OCI-LY7 (cell line): ENCODE measurements at regions not wholly inside any gene's neighbourhood (a gene's known extent, or its start where the extent isn't known, plus 50 kb on each side); places are given as distances from the start of the nearest gene placed in this dataset.

Experiments used
- BruUV-seq: library from RNA; stranded (reverse); fragments of 400-500 nt; replicated peaks from 2 replicates; lab custom pipeline; 2021; lab: Mats Ljungman, UMichigan
- CTCF ChIA-PET: fragments of 300-600 bp; sonication (Branson Sonifier 250); formaldehyde crosslinking; loops from one replicate; lab custom pipeline; 2022; ENCODE audit warnings: antibody characterized with exemption; ENCODE audit not compliant: unreplicated experiment; lab: Charles Lee
- POLR2A ChIA-PET: fragments of 300-600 bp; sonication (Branson Sonifier 250); formaldehyde crosslinking; loops from one replicate; lab custom pipeline; 2022; ENCODE audit warnings: antibody characterized with exemption; lab: Charles Lee
- DNase-seq: peaks from one replicate; pipeline ENCODE4 v3.0.0-alpha.2; 2015; ENCODE audit warnings: low spot score
- H2AFZ ChIP-seq: fragments of 200-600 bp; sonication (generic), shearing (Covaris generic); 2 replicates; pipeline ENCODE4 v1.6.1; 2014; ENCODE audit warnings: mild to moderate bottlenecking, antibody characterized with exemption, low read length, moderate library complexity
- H3K27ac ChIP-seq: fragments of 200-600 bp; sonication (generic); 2 replicates; pipeline ENCODE4 v1.5.1; 2014; ENCODE audit warnings: mixed run types, low read depth, mild to moderate bottlenecking, moderate library complexity, low read length, inconsistent platforms; ENCODE audit not compliant: poor library complexity, severe bottlenecking
- H3K36me3 ChIP-seq: fragments of 200-600 bp; sonication (generic); 2 replicates; pipeline ENCODE4 v1.6.1; 2014; ENCODE audit warnings: mild to moderate bottlenecking, antibody characterized with exemption, low read length, moderate library complexity, mixed read lengths; ENCODE audit not compliant: insufficient read depth
- H3K4me1 ChIP-seq: fragments of 200-600 bp; sonication (generic); 2 replicates; pipeline ENCODE4 v1.5.1; 2014; ENCODE audit warnings: mild to moderate bottlenecking, low read length; ENCODE audit not compliant: insufficient read depth, poor library complexity, severe bottlenecking
- H3K4me2 ChIP-seq: fragments of 200-600 bp; sonication (generic); 2 replicates; pipeline ENCODE4 v1.6.1; 2014; ENCODE audit warnings: mild to moderate bottlenecking, low read length
- H3K4me3 ChIP-seq: fragments of 200-600 bp; sonication (generic); 2 replicates; pipeline ENCODE4 v1.5.1; 2014; ENCODE audit warnings: mild to moderate bottlenecking, low read depth, low read length; ENCODE audit not compliant: poor library complexity, severe bottlenecking
- H3K79me2 ChIP-seq: fragments of 200-600 bp; sonication (generic); 2 replicates; pipeline ENCODE4 v1.6.1; 2016; ENCODE audit warnings: low read depth, mild to moderate bottlenecking, low read length, moderate library complexity, mixed read lengths; ENCODE audit not compliant: insufficient read depth
- H3K9me2 ChIP-seq: fragments of 200-600 bp; sonication (generic); 2 replicates; pipeline ENCODE4 v1.6.1; 2016; ENCODE audit warnings: mild to moderate bottlenecking, low read length, mixed read lengths; ENCODE audit not compliant: insufficient read depth
- H3K9me3 ChIP-seq: fragments of 200-600 bp; sonication (generic); 2 replicates; pipeline ENCODE4 v1.6.1; 2014; ENCODE audit warnings: mild to moderate bottlenecking, mixed run types, low read length, mixed read lengths
- H4K20me1 ChIP-seq: fragments of 200-600 bp; sonication (generic); 2 replicates; pipeline ENCODE4 v1.6.1; 2014; ENCODE audit warnings: mild to moderate bottlenecking, antibody characterized with exemption, low read length, moderate library complexity, mixed read lengths; ENCODE audit not compliant: insufficient read depth
- EZH2phosphoT487 ChIP-seq: fragments of 200-600 bp; sonication (generic); IDR thresholded peaks from 2 replicates; pipeline ENCODE4 v1.6.1; 2018; ENCODE audit warnings: low read depth, borderline replicate concordance, mild to moderate bottlenecking, mixed run types, antibody characterized with exemption, low read length, moderate library complexity, mixed read lengths
- intact Hi-C: fragments of 100-400 bp; cut with micrococcal nuclease; formaldehyde crosslinking; loops from one replicate; pipeline ENCODE4 v1.10.0; 2022; ENCODE audit not compliant: unreplicated experiment
- TF ChIP-seq, protein P1 (sequence below): fragments of 200-600 bp; sonication (generic); conservative IDR thresholded peaks from 2 replicates; pipeline ENCODE4 v1.5.1; 2014; ENCODE audit warnings: mild to moderate bottlenecking, antibody characterized with exemption, low read length, moderate library complexity, mixed read lengths

DNA sequence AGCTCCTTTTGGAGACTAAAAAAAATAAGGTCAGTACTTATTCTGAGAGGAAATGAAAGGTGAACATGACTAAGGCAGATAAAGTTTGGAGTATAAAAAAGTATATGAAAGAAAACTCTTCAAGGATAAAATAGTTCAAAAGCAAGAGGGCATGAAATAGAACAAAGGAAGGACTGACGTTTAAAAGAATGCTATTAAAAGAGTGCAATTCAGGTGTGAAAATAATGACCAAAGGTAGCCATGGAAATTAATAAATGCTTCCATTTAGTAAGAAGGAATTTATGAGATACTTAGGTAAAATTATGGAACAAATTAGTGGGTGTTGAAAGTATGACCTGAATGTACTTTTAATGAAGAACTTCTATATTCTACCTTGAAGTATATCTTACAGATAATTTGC, 128.2 kb upstream of the WDFY3 start:
- no TSS peak for BruUV-seq
- ChIA-PET CTCF (no interaction called here), POLR2A (interaction anchor here (1.1 kb wide), 1 partner anchor 13 kb away, joined by 3 read pairs; no protein-coding TSS in a partner anchor)
- Histone ChIP-seq H3K79me2 (no peaks in the 10 kb centered on the region), H4K20me1 (no peaks in the 10 kb centered on the region), H3K36me3 (no peaks in the 10 kb centered on the region), H3K4me1 (no peaks in the 10 kb centered on the region), H3K4me2 (no peak overlapping the region), H2AFZ (no peak overlapping the region), H3K4me3 (no peak overlapping the region), H3K27ac (no peak overlapping the region), H3K9me3 (no peaks in the 10 kb centered on the region), H3K9me2 (no peaks in the 10 kb centered on the region; the same call in 1 of the 2 replicates)
- intact Hi-C loops, result no loop called here
- DNase-seq, result no peak
- TF ChIP-seq, protein P1, sequence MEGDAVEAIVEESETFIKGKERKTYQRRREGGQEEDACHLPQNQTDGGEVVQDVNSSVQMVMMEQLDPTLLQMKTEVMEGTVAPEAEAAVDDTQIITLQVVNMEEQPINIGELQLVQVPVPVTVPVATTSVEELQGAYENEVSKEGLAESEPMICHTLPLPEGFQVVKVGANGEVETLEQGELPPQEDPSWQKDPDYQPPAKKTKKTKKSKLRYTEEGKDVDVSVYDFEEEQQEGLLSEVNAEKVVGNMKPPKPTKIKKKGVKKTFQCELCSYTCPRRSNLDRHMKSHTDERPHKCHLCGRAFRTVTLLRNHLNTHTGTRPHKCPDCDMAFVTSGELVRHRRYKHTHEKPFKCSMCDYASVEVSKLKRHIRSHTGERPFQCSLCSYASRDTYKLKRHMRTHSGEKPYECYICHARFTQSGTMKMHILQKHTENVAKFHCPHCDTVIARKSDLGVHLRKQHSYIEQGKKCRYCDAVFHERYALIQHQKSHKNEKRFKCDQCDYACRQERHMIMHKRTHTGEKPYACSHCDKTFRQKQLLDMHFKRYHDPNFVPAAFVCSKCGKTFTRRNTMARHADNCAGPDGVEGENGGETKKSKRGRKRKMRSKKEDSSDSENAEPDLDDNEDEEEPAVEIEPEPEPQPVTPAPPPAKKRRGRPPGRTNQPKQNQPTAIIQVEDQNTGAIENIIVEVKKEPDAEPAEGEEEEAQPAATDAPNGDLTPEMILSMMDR, result no peak
- TF ChIP-seq EZH2phosphoT487, result no peak

DNA sequence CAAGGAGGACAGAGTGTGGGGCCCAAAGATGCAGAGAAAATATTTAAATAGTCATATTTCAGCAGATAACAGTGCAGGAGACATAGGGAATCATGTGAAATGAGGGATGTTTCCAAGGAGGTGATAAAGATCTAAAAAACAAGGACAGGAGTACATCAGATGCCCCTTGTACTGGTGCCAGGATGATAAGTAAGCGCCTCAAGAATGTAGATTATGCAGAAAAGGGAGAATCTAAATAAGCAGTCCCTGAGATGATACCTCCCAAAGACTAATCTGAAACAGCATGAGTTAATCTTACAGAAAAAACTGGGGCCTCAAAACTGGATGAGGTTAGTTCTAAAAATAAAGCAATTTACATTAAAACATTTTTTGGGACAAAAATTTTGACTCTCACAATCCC, 136.1 kb upstream of the WDFY3 start:
- BruUV-seq, result no TSS peak
- no peaks in the 10 kb centered on the region for H3K9me3 ChIP-seq
- ChIA-PET CTCF (no interaction called here), POLR2A (no interaction called here)
- H2AFZ ChIP-seq, result no peak overlapping the region
- TF ChIP-seq EZH2phosphoT487, result no peak
- TF ChIP-seq, protein P1, result no peak
- H4K20me1 ChIP-seq, result no peaks in the 10 kb centered on the region
- intact Hi-C loops, result no loop called here
- no peaks in the 10 kb centered on the region for H3K36me3 ChIP-seq
- H3K9me2 ChIP-seq, result no peaks in the 10 kb centered on the region; the same call in 1 of the 2 replicates
- no peak overlapping the region for H3K4me3 ChIP-seq
- no peak for DNase-seq
- no peak overlapping the region for H3K27ac ChIP-seq
- no peaks in the 10 kb centered on the region for H3K79me2 ChIP-seq
- no peak overlapping the region for H3K4me2 ChIP-seq
- H3K4me1 ChIP-seq, result no peaks in the 10 kb centered on the region

DNA sequence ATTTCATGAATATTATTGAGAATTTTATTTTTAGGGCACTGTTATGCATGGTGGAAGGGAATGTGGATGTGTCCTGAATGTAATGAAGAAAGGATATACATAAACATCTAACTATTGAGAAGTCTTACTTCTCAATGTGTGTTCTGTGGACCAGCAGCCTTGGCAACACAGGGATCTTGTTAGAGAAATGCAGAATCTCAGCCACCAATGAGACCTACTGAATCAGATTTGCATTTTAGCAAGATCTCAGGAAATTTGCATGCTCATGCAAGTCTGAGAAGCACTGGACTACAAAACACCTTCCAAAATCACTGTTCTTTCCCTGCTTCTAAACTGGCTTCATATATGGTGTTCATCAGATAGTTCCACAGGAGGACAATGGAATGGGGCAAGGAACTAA, 139.7 kb upstream of the WDFY3 start:
- TF ChIP-seq, protein P1, result no peak
- no peak for TF ChIP-seq EZH2phosphoT487
- no peak for DNase-seq
- H3K79me2 ChIP-seq, result no peaks in the 10 kb centered on the region
- CTCF ChIA-PET, result no interaction called here
- POLR2A ChIA-PET, result interaction anchor here (1.5 kb wide), 1 partner anchor 22 kb away, joined by 6 read pairs; no protein-coding TSS in a partner anchor
- H2AFZ ChIP-seq, result no peak overlapping the region
- no peak overlapping the region for H3K4me2 ChIP-seq
- H3K27ac ChIP-seq, result no peak overlapping the region
- BruUV-seq, result no TSS peak
- H3K4me1 ChIP-seq, result no peaks in the 10 kb centered on the region
- intact Hi-C loops, result no loop called here
- H3K9me2 ChIP-seq, result no peaks in the 10 kb centered on the region
- no peak overlapping the region for H3K4me3 ChIP-seq
- H4K20me1 ChIP-seq, result no peaks in the 10 kb centered on the region
- H3K36me3 ChIP-seq, result no peaks in the 10 kb centered on the region
- no peaks in the 10 kb centered on the region for H3K9me3 ChIP-seq
